ENCODE measurements at regions not wholly inside any gene's neighbourhood (a gene's known extent, or its start where the extent isn't known, plus 50 kb on each side); places are given as distances from the start of the nearest gene placed in this dataset.

- intact Hi-C loops (cut with micrococcal nuclease; ENCODE audit: unreplicated experiment), result no loop called here
- Mint-ChIP-seq H3K4me1 (ENCODE audit: low read depth, unreplicated experiment) (no peaks in the 10 kb centered on the region), H3K27me3 (ENCODE audit: unreplicated experiment) (peaks cover 12% of the 10 kb centered on the region), H3K4me3 (ENCODE audit: low read depth, unreplicated experiment) (no peak overlapping the region), H3K9me3 (ENCODE audit: low read depth, unreplicated experiment) (peaks cover 5% of the 10 kb centered on the region), H3K36me3 (ENCODE audit: insufficient read depth, unreplicated experiment) (no peaks in the 10 kb centered on the region), H3K27ac (ENCODE audit: unreplicated experiment) (no peak overlapping the region)
- no TSS peak for BruUV-seq (replicated peaks)
- no peak for TF ChIP-seq CTCF (IDR thresholded peaks at IDR 0.05; ENCODE audit: unreplicated experiment)
- DNase-seq, result no peak
- CTCF ChIA-PET, result no interaction called here
Measured at GRCh38 chr6:147048930-147049329, 155.3 kb upstream of the STXBP5 start.

GRCh38 chr6:147053311-147053921, 150.8 kb upstream of the STXBP5 start:
- no peak overlapping the region for H3K27ac Mint-ChIP-seq (ENCODE audit: unreplicated experiment)
- no peaks in the 10 kb centered on the region for H3K36me3 Mint-ChIP-seq (ENCODE audit: insufficient read depth, unreplicated experiment)
- no peak overlapping the region for H3K4me3 Mint-ChIP-seq (ENCODE audit: low read depth, unreplicated experiment)
- no TSS peak for BruUV-seq (replicated peaks)
- peaks cover 12% of the 10 kb centered on the region for H3K27me3 Mint-ChIP-seq (ENCODE audit: unreplicated experiment)
- no peak for DNase-seq
- peaks cover 2% of the 10 kb centered on the region for H3K9me3 Mint-ChIP-seq (ENCODE audit: low read depth, unreplicated experiment)
- no peak for TF ChIP-seq CTCF (IDR thresholded peaks at IDR 0.05; ENCODE audit: unreplicated experiment)
- no peaks in the 10 kb centered on the region for H3K4me1 Mint-ChIP-seq (ENCODE audit: low read depth, unreplicated experiment)
- CTCF ChIA-PET, result no interaction called here
- intact Hi-C loops (cut with micrococcal nuclease; ENCODE audit: unreplicated experiment), result no loop called here

- intact Hi-C loops (cut with micrococcal nuclease; ENCODE audit: unreplicated experiment), result no loop called here
- TF ChIP-seq CTCF (IDR thresholded peaks at IDR 0.05; ENCODE audit: unreplicated experiment), result no peak
- Mint-ChIP-seq H3K4me1 (ENCODE audit: low read depth, unreplicated experiment) (peaks cover 5% of the 10 kb centered on the region), H3K4me3 (ENCODE audit: low read depth, unreplicated experiment) (no peak overlapping the region), H3K36me3 (ENCODE audit: insufficient read depth, unreplicated experiment) (no peaks in the 10 kb centered on the region), H3K27ac (ENCODE audit: unreplicated experiment) (no peak overlapping the region), H3K9me3 (ENCODE audit: low read depth, unreplicated experiment) (peaks cover under 1% of the 10 kb centered on the region), H3K27me3 (ENCODE audit: unreplicated experiment) (peaks cover 12% of the 10 kb centered on the region)
- CTCF ChIA-PET, result no interaction called here
- no peak for DNase-seq
- no TSS peak for BruUV-seq (replicated peaks)
Measured at GRCh38 chr6:147054158-147054557, 150.1 kb upstream of the STXBP5 start.

- TF ChIP-seq CTCF (IDR thresholded peaks at IDR 0.05; ENCODE audit: unreplicated experiment), result no peak
- Mint-ChIP-seq H3K36me3 (ENCODE audit: insufficient read depth, unreplicated experiment) (no peaks in the 10 kb centered on the region), H3K27ac (ENCODE audit: unreplicated experiment) (no peak overlapping the region), H3K4me3 (ENCODE audit: low read depth, unreplicated experiment) (no peak overlapping the region), H3K27me3 (ENCODE audit: unreplicated experiment) (peaks cover 12% of the 10 kb centered on the region), H3K4me1 (ENCODE audit: low read depth, unreplicated experiment) (peaks cover 8% of the 10 kb centered on the region), H3K9me3 (ENCODE audit: low read depth, unreplicated experiment) (no peaks in the 10 kb centered on the region)
- intact Hi-C loops (cut with micrococcal nuclease; ENCODE audit: unreplicated experiment), result no loop called here
- BruUV-seq (replicated peaks), result no TSS peak
- no peak for DNase-seq
- CTCF ChIA-PET, result no interaction called here
Measured at GRCh38 chr6:147054871-147055270, 149.3 kb upstream of the STXBP5 start.
